MM.1S (cell line): ENCODE measurements at regions not wholly inside any gene's neighbourhood (a gene's known extent, or its start where the extent isn't known, plus 50 kb on each side); places are given as distances from the start of the nearest gene placed in this dataset.

ENCODE experiments used
- CTCF ChIP-seq: fragments of 300-600 bp; sonication (generic); IDR thresholded peaks from 2 replicates; pipeline ENCODE4 v1.5.1; 2016; ENCODE audit warnings: antibody characterized with exemption, low read length, mixed read lengths
- EZH2 ChIP-seq: fragments of 300-600 bp; sonication (generic); optimal IDR thresholded peaks from 2 replicates; pipeline ENCODE3; 2017; ENCODE audit warnings: low read depth, mild to moderate bottlenecking, antibody characterized with exemption, low read length, mixed read lengths

- TF ChIP-seq CTCF (no peak), EZH2 (no peak)
Observed at GRCh38 chr7:155234950-155235789, 62.5 kb upstream of the INSIG1 start.
